K562 (cell line): ENCODE measurements at regions not wholly inside any gene's neighbourhood (a gene's known extent, or its start where the extent isn't known, plus 50 kb on each side); places are given as distances from the start of the nearest gene placed in this dataset.

Experiments used
- CTCF ChIP-seq, 3 experiments: IDR thresholded peaks in 2 of 3; conservative IDR thresholded peaks in 1 of 3; 2 replicates each; pipeline ENCODE4 v1.5.1; 2011 to 2012; ENCODE audit warnings: low read length in 3 of 3, mild to moderate bottlenecking in 3 of 3, control low read depth in 2 of 3, improper control_type of control experiment in 1 of 3, inconsistent platforms in 1 of 3, low read depth in 1 of 3, mixed read lengths in 1 of 3, moderate library complexity in 1 of 3; ENCODE audit not compliant: insufficient read depth in 2 of 3
- TAF7 ChIP-seq: fragments of 450-650 bp; IDR thresholded peaks from 2 replicates; pipeline ENCODE4 v1.6.1; 2016; ENCODE audit warnings: missing genetic modification characterization, missing compliant biosample characterization
- TEAD4 ChIP-seq, 2 experiments: sonication (generic) in 1 of 2; formaldehyde crosslinking in 1 of 2; IDR thresholded peaks; 2 replicates each; pipeline versions ENCODE4 v1.6.1 to v1.8.0; 2012 to 2022; ENCODE audit warnings: borderline replicate concordance in 1 of 2, inconsistent platforms in 1 of 2, low read length in 1 of 2, mild to moderate bottlenecking in 1 of 2, missing genetic modification reagents in 1 of 2
- TF ChIP-seq, protein P1 (sequence below): sonication (generic); formaldehyde crosslinking; IDR thresholded peaks from 2 replicates; pipeline ENCODE4 v1.8.0; 2022; ENCODE audit warnings: missing genetic modification reagents, mild to moderate bottlenecking, borderline replicate concordance

DNA sequence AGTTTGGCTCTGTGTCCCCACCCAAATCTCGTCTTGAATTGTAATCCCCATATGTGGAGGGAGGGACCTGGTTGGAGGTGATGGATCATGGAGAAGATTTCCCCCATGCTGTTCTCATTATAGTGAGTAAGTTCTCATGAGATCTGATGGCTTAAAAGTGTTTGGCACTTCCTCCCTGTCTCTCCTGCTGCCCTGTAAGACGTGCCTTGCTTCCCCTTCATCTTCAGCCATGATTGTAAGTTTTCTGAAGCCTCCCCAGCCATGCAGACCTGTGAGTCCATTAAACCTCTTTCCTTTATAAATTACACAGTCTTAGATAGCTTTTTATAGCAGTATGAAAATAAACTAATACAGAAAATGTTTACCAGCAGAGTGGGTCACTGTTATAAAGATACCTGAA is 577.6 kb downstream of the UTRN start:
- TF ChIP-seq TAF7 (tag) (no peak), CTCF (IDR thresholded peaks at IDR 0.05 in 2 of 3, conservative IDR thresholded peaks at IDR 0.05 in 1 of 3; ENCODE audit: insufficient read depth in 2 of 3, low read depth in 1 of 3, low read length in 3 of 3) (no peak), TEAD4 (IDR thresholded peaks at IDR 0.05; ENCODE audit: low read length) (no peak), TEAD4 (CRISPR knock-in tag; IDR thresholded peaks at IDR 0.05; ENCODE audit: borderline replicate concordance) (no peak)
- TF ChIP-seq, protein P1, sequence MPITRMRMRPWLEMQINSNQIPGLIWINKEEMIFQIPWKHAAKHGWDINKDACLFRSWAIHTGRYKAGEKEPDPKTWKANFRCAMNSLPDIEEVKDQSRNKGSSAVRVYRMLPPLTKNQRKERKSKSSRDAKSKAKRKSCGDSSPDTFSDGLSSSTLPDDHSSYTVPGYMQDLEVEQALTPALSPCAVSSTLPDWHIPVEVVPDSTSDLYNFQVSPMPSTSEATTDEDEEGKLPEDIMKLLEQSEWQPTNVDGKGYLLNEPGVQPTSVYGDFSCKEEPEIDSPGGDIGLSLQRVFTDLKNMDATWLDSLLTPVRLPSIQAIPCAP (CRISPR knock-in tag), result no peak
